ENCODE measurements at regions not wholly inside any gene's neighbourhood (a gene's known extent, or its start where the extent isn't known, plus 50 kb on each side); places are given as distances from the start of the nearest gene placed in this dataset.
"Not testable (repeated sequence)": the region's sequence is repeated elsewhere in the genome, so short reads cannot be mapped to it uniquely, and the experiment has no call there.

DNA sequence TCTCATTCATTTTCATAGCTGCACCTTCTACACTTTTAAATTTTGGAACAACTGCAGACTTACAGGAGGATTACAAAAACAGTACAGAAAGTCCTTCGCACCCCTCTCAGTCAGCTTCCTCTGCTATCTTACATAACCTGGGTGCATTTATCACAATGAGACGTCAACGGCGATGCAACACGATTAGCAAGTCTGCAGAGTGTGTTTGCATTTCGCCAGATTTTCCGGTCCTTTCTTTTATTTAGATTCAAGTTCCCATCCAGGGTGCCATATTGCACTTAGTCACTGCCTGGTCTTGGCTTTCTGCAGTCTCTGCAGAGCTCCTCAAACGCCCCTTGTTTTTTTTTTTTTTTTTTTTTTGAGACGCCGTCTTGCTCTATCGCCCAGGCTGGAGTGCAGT lies 85.9 kb downstream of the ASMT start:
- DNase-seq (ENCODE audit: low spot score) = no peak

DNA sequence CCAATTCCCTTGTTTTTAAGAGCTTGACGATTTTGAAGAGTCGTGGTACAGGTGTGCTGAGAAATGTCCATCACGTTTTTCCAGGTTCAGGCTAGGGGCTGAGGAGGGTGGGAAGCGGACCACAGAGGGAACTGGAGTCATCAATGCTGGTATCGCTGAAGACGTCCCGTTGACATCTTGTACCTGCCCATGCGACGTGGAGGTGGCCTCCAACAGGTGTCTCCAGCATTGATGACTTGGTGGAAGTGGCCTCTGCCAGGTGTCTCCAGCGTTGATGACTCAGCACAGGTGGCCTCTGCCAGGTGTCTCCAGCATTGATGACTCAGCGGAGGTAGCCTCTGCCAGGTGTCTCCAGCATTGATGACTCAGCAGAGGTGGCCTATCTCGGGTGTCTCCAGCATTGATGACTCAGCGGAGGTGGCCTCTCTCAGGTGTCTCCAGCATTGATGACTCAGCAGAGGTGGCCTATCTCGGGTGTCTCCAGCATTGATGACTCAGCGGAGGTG lies 86.6 kb downstream of the ASMT start:
- not testable (repeated sequence) for DNase-seq (ENCODE audit: low spot score)

DNA sequence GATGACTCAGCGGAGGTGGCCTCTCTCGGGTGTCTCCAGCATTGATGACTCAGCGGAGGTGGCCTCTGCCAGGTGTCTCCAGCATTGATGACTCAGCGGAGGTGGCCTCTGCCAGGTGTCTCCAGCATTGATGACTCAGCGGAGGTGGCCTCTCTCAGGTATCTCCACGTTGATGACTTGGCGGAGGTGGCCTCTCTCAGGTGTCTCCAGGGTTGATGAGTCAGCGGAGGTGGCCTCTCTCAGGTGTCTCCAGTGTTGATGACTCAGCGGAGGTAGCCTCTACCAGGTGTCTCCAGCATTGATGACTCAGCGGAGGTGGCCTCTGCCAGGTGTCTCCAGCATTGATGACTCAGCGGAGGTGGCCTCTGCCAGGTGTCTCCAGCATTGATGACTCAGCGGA lies 87.3 kb downstream of the ASMT start:
- not testable (repeated sequence) for DNase-seq (ENCODE audit: low spot score)

DNA sequence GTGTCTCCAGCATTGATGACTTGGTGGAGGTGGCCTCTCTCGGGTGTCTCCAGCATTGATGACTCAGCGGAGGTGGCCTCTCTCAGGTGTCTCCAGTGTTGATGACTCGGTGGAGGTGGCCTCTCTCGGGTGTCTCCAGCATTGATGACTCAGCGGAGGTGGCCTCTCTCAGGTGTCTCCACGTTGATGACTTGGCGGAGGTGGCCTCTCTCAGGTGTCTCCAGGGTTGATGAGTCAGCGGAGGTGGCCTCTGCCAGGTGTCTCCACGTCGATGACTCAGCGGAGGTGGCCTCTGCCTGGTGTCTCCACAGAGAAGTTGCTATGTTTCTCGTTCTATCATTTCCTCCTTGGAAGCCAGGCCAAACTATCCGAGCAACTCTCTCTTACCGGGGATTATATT lies 87.7 kb downstream of the ASMT start:
- DNase-seq (ENCODE audit: low spot score) = not testable (repeated sequence)

DNA sequence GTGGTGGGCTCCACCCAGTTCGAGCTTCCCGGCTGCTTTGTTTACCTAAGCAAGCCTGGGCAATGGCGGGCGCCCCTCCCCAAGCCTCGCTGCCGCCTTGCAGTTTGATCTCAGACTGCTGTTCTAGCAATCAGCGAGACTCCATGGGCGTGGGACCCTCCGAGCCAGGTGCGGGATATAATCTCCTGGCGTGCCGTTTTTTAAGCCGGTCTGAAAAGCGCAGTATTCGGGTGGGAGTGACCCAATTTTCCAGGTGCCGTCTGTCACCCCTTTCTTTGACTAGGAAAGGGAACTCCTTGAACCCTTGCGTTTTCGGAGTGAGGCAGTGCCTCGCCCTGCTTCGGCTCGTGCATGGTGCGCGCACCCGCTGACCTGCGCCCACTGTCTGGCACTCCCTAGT lies 94.4 kb downstream of the ASMT start:
- not testable (repeated sequence) for DNase-seq (ENCODE audit: low spot score)

DNA sequence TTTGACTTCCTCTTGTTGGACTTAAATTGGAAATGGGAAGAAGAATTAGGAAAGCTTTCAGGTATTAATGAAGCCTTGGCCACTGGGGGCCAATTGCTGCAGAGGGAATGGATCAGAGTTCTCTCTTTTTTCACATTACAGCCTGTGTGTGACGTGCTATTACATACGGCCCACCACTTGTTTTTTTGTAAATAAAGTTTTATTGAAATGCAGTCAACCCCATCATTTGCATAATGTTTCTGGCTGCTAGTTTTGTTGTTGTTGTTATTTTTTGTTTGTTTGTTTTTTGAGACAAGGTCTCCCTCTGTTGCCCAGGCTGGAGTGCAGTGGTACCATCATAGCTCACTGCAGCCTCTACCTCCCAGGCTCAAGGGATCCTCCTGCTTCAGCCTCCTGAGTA lies 98.4 kb downstream of the ASMT start:
- no peak for DNase-seq (ENCODE audit: low spot score)

DNA sequence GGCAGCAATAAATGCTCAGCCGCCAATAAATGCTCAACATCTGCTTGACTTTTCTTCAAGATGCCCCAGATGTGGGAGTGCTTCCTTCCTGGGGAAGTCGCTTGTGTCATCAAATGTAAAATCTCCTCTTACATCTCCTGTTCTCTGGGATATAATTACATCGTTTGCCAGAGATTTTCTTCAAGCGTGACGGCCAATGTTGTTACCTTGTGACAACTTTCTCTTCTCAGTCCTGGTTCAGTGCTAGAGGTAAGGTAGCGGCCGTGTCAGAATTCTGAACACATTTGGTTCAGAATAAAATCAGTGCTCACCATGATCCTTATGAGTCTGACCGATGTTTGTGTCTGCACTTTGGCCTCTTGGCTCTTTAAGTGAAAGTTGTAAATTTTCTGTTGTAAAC lies 102.5 kb downstream of the ASMT start:
- DNase-seq (ENCODE audit: low spot score) = no peak

DNA sequence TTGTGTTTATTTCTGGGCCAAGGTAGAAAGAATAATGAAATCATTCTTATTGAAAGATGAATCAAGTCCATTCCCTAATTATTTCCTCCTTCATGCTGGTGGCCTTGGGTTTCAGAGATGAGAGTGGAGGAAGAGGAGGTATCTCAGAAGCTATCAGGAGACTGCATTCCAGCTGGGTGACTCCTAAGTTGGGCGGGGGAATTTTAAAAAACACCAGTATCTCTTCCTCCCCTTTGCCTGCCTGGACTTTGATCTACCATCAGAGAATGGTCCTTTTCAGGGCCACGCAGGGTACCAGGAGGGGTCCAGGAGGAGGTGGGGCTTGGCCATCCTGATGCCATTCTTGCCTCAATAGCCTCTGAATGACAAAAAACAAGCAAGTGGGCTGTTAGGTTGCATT lies 104.4 kb downstream of the ASMT start:
- no peak for DNase-seq (ENCODE audit: low spot score)

DNA sequence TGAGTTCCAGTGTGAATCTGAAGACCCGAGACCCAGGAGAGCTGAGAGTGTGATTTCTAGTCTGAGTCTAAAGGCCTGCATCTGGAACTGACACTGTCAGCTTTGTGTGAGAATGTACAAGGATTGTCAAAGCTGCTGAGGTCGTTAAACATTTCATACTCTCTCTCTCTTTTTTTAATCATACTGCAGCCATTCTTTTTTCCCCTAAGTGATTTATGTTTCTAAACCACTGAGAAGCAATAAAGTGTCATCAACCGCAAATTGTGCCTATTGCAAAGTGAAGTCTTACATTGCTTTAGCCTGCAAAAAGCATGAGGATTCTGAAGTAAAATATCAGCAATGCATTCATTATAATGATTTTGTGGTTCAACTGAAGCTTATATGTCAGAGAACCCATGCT lies 106.0 kb downstream of the ASMT start:
- no peak for DNase-seq (ENCODE audit: low spot score)

DNA sequence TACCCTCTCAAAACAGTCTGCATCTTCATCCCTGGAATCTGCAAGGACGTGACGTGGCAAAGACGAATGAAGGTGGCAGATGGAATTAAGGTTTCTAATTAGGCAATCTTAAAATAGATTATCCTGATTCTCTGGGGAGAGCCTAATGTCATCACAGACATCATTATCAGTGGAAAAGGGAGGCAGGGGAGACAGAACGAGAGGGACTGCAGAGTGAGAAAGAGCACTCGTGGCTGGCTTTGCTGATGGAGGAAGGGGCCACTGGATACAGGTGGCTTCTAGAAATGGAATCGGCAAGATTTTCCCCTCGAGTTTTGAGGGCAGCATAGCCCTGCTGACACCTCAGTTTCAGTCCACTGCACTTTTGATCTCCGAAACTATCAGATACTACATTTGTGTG lies 110.6 kb downstream of the ASMT start:
- no peak for DNase-seq (ENCODE audit: low spot score)

DNA sequence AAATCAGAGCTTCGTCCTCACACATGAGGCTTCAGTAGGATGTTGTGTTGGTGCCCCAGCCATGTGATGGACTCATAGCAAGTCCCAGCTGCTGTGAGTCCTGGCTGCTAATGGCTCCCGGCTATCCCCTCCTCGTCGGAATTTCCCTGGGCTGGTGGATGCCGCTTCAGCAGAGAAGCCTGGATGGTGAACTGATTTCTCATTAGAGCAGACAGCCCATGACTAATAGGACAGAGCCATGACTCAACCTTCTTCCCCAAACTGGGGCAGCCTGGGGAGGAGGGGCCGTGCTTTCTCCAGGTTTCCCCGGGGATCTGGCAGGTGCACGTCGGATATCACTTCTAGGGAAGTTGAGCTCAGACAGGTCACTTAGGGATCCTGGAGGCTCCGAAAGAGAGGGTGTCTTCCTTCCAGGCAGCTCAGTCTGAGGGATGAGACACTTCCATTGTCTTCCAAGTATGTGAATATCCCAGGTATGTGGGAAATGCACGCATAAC lies 112.7 kb downstream of the ASMT start:
- DNase-seq (ENCODE audit: low spot score) = no peak

DNA sequence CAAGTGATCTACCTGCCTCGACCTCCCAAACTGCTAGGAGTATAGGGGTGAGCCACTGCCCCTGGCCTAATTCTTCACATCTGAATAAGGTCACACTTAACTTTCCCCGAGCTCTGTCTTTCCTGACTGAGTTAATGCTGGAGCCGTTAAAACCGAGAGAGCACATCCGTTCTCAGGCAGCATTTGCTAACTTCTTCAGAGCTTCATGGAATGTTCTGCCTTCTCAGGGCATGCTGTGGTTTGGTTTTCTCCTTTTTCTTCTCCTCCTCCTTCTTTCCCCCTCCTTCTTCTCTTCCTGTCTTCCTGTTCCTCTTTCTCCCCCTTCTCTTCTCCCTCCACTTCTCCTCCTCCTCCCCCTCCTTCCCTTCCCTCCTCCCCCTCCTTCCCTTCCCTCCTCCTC lies 119.9 kb downstream of the ASMT start:
- DNase-seq (ENCODE audit: low spot score) = no peak

DNA sequence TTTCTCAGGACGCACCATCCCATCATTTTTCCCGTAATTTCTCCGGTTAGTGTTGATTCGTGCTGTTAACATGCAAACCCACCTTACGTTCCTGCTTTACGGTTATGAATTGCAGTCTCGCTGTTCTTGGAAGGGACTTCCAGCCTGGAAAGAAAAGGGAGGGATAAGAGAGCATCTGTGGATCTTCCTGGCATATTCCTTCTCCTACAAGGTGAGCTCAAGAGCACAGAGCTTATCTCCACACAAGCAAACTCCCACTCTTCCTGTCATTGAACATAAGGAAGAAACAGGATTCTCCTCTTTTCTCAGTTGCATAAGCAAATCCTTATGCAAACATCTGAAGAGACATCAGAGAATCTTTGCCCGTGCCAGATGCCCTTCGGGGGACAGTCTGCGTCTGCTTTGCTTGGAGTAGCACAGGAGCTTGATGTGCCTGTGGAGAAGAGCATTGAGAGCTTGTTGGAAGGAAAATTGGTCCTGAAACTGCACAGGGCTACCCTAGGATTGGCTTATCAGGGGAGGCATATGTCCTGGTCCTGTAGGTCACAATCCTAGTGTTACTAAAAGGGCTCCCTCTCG lies 127.0 kb downstream of the ASMT start:
- no peak for DNase-seq (ENCODE audit: low spot score)

DNA sequence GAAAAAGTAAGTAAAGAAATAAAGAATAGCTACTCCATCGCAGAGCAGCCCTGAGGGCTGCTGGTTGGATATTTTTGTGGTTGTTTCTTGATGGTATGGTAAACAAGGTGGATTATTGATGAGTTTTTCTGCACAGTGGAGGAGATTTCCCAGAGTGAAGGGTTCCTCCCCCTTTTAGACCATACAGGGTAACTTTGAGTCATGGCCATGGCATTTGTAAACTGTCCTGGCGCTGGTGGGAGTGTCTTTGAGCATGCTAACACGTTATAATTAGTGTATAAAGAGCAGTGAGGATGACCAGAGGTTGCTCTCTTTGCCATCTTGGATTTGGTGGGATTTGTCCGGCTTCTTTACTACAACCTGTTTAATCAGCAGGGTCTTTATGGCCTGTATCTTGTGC lies 128.2 kb downstream of the ASMT start:
- no peak for DNase-seq (ENCODE audit: low spot score)

DNA sequence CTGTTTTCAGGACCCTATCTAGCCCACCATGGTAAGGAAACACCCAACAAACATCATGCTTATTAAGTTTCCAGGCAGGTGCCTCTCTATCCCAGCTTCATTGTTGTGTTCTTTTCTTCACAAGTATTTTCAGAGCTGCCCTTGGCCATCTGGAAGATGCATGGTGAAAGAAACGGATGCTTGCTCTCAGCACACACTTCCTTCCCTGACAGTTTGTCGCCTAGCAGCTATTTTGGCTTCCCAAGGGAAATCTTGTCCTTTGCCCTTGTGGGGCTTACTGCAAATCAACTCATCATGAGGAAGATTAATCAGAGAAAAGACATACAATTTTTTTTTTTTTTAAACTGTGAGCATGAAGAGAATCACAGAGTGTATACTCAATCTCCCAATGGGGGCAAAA lies 128.8 kb downstream of the ASMT start:
- no peak for DNase-seq (ENCODE audit: low spot score)

DNA sequence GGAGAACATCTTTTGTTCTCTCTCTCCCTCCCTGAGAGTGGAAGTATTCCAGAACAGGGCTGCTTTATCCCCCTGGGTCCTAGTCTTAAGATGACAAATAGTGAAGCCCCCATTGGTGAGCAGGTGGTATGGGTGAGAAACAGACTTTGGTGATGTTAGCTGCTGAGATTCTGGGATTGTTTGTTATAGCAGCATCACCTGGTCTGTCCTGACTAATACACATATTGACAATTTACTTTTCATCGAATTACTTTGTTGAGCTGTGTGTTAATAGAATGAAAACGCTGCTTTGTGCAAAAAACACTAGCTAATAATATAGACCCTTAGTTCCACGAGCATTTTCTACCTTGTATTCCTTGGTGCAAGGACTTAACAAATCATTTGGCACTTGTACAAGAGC lies 133.5 kb downstream of the ASMT start:
- DNase-seq (ENCODE audit: low spot score) = no peak

DNA sequence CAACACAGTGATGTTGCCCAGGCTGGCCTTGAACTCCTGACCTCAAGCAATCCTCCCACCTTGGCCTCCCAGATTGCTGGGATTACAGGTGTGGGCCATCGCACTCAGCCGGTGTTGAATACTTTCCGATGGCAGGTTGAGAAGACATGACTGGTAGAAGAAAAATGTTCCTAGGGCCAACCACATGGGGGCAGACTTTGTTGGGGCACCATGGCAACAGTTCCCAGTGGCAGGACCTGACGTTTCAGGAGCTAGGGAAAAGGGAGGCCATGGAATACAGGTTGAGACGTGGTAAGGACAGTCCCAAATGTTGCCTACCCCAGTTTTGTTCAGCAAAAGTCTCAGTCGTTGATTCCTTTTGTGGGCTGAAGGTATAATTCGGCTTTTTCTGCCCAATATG lies 134.6 kb downstream of the ASMT start:
- DNase-seq (ENCODE audit: low spot score) = no peak

DNA sequence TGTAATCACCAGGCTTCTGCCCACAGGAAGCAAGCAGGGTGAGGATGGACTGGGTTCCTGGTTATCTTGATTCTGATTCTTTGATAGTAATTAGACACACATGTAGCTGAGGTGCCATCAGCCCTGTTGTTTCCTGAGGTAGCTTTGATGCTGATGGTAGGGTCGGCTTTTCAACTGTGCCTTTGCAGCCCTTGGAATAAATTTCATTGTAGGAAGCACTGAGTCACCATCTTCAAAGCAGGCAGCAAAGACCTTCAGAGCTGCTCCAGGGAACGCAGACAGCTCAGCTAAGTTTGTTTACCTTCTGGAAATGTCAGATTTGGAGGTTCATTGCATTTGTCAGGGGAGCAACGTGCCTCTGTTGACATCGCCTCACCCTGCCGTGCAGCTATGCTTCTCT lies 135.4 kb downstream of the ASMT start:
- no peak for DNase-seq (ENCODE audit: low spot score)

DNA sequence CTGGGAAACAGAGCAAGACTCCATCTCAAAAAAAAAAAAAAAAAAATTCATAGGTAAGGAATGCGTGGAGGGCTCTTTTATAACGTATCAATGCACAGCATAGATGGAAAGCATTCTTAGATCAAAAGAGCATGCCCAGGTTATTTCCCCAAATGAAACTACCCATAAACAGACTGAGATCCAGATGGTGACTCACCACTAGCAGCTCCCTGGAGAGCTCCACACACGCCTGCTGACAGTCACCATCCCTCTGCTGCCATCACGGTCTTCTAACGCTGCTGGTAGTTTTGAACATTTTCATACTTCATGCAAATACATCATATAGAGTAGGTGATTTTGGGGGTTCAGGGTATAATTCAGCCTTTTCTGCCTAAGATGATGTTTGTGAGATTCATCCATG lies 136.9 kb downstream of the ASMT start:
- no peak for DNase-seq (ENCODE audit: low spot score)

DNA sequence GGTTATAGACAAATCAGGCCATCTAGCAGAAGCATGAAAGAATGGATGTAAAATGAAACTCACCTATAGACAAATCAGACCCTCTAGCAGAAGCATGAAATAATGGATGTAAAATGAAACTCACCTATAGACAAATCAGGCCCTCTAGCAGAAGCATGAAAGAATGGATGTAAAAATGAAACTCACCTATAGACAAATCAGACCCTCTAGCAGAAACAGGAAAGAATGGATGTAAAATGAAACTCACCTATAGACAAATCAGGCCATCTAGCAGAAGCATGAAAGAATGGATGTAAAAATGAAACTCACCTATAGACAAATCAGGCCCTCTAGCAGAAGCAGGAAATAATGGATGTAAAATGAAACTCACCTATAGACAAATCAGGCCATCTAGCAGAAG lies 137.9 kb downstream of the ASMT start:
- DNase-seq (ENCODE audit: low spot score) = not testable (repeated sequence)

DNA sequence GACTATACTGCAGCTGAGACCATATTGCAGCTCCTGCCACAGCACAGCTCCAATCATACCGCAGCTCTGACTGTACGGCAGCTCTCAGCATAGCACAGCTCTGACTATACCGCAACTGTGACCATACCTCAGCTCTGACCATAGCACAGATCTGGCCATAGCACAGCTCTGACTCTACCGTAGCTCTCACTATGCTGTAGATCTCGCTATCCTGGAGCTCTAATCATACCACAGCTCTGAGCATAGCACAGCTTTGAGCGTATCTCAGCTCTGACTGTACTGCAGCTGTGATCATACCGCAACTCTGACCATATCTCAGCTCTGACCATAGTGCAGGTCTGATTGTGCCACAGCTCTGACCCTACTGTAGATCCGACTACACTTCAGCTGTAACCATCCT lies 139.2 kb downstream of the ASMT start:
- DNase-seq (ENCODE audit: low spot score) = no peak

DNA sequence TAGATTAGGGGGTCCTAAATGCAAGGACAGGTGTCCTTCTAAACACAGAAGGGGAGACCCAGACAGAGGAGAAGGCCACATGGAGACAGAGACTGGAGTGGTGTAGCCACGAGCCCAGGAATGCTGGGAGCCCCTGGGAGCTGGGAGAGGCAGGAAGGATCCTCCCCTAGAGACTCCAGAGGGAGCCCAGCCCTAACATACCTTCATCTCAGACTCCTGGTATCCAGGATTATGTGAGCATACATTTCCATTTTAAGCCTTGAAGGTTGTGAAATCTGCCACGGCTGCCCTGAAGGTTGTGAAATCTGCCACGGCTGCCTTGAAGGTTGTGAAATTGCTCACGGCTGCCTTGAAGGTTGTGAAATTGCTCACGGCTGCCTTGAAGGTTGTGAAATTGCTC lies 148.4 kb downstream of the ASMT start:
- no peak for DNase-seq (ENCODE audit: low spot score)

DNA sequence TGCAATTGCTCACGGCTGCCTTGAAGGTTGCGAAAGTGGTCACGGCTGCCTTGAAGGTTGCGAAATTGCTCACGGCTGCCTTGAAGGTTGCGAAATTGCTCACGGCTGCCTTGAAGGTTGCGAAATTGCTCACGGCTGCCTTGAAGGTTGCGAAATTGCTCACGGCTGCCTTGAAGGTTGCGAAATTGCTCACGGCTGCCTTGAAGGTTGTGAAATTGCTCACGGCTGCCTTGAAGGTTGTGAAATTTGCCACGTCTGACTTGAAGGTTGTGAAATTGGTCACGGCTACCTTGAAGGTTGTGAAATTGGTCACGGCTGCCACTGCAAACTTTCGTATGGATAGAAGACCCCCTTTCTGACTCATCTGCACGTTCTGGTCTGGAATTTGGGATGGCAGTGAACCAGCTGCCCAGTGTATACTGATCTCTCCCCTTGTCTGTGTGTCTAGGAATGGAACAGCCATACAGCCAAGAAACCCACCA lies 150.1 kb downstream of the ASMT start:
- not testable (repeated sequence) for DNase-seq (ENCODE audit: low spot score)

DNA sequence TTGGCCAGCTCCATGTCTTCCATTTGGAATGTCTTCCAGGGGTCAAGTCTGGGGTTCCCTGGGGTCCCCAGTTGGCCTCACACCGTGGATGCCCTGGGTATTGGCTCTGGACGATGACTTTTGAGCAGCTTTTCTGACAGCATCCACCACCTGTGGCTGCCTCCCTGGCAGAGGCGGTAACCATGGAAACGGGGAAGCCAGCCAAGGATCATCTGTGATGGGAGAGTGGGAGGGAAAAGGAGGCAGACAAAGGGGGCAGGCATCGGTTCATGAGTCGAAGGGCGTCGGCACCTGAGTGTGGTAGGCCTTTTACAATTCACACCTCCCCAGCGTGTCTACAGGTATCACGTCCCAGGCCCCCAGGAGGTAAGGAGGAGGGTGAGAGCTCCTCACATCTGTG lies 152.2 kb downstream of the ASMT start:
- DNase-seq (ENCODE audit: low spot score) = no peak
